ENCODE measurements at regions not wholly inside any gene's neighbourhood (a gene's known extent, or its start where the extent isn't known, plus 50 kb on each side); places are given as distances from the start of the nearest gene placed in this dataset.
"Not testable (repeated sequence)": the region's sequence is repeated elsewhere in the genome, so short reads cannot be mapped to it uniquely, and the experiment has no call there.

DNA sequence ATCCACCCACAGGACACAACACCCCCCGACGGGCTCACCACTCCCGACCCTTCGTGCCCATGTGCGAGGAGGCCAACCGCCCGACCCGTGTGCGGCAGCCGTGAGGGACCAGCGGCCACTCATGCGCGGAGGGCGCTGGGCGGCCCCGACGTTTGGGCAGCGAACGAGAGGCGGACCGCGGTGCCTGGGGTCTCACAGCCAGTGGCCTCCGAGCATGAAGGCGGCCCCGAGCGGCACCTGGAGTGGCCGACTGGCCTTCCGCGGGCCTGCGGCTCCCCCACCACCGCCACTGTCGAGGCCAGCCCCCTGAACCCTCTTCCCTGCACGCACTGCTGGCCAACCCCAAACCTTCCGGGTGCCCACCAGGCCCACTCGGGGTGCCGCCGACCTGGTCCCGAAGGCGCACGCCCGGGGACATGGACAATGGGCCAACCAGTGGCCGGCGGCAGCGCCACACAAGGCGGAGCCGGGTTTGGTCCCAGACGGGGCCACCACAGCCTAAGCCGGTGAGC, 4274.9 kb upstream of the OR11H1 start:
- DNase-seq (ENCODE audit: low read depth) = peak; percentile 0

GRCh38 chr22:11270981-11271380, 4257.0 kb upstream of the OR11H1 start:
- not testable (repeated sequence) for DNase-seq (ENCODE audit: low read depth)

DNA sequence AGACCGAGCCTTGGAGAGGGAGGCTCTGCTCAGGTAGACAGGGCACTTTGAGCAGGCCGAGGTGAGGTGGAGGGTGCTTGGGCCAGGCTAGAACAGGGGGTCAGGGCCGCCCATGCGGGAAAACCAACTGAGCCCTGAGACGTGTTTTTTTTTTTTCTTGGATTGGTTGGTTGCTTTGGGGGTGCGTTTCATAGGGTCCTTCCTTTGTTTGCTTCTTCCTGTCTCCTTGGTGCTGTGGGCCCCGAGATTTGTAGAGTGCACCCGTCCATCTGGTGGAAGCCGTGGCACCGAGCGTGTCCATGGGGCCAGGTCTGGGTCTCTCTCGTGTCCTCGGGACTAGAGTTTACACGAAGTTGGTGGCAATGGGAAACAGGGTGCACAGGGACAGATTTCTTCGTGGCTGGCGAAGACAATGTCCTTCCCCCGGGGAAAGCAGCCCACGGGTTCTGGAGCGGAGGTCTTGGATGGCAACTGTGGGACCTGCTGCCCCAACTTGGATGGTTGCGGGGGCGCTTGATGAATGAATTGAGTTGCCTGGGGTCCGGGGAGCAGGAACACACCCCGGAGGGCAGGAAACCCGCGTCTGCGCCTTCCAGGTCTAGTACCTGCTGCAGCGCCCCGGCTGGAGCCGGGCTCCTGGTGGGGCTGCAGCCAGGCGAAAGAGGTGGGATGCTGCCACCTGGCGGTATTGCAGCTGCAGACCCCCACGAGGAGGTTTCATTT, 4242.7 kb upstream of the OR11H1 start:
- not testable (repeated sequence) for DNase-seq (ENCODE audit: low read depth)

- DNase-seq (ENCODE audit: low read depth) = not testable (repeated sequence)
These were observed 4242.2 kb upstream of the OR11H1 start for GRCh38 chr22:11285839-11286205.

- DNase-seq (ENCODE audit: low read depth) = not testable (repeated sequence)
These were observed 4239.5 kb upstream of the OR11H1 start for GRCh38 chr22:11288246-11289220.

DNA sequence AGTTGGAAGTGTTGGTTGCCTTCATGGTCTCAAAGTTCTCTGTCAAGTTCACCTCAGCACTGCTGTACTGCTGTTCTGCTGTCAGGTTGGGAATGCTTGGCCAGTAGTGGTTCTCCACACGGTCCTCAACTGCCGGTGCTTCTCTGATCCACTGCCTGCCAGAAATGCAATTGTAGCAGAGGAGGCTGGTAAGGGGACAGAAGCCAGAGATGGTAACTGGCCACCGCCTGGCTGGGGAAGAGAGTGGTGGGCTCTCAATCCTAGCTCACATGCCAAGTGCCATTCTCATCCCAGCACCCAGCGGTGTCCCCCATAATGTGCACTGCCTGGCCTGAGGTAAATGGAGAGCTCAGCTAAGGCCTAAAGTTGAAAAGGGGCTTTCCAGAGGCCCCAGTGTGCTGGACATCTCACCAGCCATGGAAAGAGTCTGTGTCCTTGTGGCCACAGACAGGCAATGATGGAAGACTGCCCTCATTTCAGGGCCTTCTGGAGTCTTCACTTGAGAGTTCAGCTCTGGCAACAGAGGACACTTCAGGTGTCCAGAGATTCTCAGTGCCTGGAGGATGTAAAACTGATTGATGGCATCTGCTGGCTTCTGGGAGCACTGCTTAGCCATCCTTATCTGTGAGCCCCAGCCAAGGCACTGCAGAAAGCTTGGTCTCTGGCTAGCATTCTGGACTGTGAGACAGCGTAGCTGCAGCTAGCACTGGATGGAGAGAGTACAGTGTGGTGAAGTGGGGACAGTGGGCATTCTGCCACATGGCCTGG, 4229.7 kb upstream of the OR11H1 start:
- DNase-seq (ENCODE audit: low read depth) = not testable (repeated sequence)

DNA sequence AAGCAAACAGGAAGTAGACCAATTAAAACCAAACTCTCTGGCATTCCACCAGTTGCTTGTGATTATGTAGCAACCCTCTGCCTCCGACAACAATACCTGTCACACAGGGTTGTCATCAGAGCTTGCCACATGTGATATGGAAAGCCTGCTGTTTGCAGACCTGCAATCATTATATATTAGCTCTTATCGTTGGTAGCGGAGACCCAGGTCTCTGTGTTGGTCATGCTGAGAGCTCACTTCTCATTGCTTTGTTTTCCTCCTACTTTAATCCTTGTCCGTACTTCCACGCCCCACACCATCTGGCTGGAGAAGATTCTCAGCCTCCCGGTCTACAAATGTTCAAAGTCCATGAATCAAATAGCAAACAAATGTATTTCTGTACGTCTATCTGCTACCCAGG, 4225.6 kb upstream of the OR11H1 start:
- DNase-seq (ENCODE audit: low read depth) = not testable (repeated sequence)

GRCh38 chr22:11302904-11303303, 4225.1 kb upstream of the OR11H1 start:
- not testable (repeated sequence) for DNase-seq (ENCODE audit: low read depth)

GRCh38 chr22:11305179-11305578, 4222.8 kb upstream of the OR11H1 start:
- DNase-seq (ENCODE audit: low read depth) = not testable (repeated sequence)

DNA sequence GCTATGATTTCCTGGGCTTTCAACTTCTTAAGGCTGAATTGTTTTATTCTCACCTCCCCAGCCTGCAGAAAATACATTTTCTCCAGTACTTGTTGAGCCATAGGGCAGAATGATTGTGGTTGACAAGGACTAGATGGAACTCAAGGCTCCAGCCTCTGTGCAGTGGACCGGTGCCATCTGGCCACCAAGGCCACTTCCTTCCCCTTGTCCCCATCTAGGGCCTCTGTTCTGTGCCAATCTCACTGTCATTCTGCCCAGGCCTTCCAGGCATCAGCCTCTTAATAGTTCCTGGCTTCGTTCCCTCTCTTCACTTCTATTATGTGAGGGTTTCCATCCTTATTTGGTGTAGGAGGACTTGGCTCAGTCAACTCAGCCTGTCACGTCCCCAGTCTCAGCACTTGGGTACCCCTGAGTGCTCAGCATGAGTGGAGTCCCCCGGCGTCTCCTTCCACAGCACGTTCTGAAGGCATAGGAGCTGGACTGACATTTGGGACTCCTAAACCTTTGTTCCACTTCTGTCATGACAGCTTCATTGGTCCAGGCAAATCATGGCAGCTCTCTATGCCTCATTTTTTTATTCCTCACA, 4221.0 kb upstream of the OR11H1 start:
- not testable (repeated sequence) for DNase-seq (ENCODE audit: low read depth)

DNA sequence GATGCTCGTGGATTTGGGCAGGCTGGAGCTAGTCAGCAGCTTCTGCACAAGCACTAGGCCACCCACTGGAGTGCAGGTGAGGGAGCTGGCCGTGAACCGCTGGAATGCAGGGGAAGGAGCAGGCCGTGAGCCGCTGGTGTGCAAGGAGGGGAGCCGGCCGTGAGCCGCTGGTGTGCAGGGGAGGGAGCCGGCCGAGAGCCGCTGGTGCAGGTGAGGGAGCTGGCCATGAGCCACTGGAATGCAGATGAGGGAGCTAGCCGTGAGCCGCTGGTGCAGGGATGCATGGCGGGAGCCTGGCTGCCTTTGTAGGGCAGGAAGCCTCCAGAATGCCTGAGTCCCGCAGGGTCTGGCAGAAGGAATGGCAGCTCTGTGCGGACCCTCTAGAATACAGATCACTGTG, 4220.0 kb upstream of the OR11H1 start:
- DNase-seq (ENCODE audit: low read depth) = no peak

DNA sequence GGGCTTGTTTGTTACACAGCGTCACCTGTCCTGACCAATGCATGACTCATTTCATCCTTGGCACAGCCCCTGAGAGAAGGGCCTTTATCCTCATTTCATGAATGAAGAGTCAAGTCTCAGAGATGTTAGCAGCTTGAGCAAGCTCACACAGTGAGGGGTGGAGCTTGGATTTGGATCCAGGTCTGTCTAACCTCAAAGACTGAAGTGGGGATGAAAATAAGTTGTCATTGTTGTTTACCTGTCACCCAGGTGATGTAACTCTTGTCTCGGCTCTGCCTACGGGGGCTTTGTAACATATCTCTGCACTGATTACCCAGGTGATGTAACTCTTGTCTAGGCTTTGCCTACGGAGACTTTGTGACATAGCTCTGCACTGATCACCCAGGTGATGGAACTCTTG, 4218.2 kb upstream of the OR11H1 start:
- DNase-seq (ENCODE audit: low read depth) = not testable (repeated sequence)

GRCh38 chr22:11310647-11311046, 4217.3 kb upstream of the OR11H1 start:
- DNase-seq (ENCODE audit: low read depth) = not testable (repeated sequence)

GRCh38 chr22:11312640-11313039, 4215.4 kb upstream of the OR11H1 start:
- not testable (repeated sequence) for DNase-seq (ENCODE audit: low read depth)

GRCh38 chr22:11313040-11313759, 4214.8 kb upstream of the OR11H1 start:
- not testable (repeated sequence) for DNase-seq (ENCODE audit: low read depth)

GRCh38 chr22:11318633-11319032, 4209.4 kb upstream of the OR11H1 start:
- not testable (repeated sequence) for DNase-seq (ENCODE audit: low read depth)

DNA sequence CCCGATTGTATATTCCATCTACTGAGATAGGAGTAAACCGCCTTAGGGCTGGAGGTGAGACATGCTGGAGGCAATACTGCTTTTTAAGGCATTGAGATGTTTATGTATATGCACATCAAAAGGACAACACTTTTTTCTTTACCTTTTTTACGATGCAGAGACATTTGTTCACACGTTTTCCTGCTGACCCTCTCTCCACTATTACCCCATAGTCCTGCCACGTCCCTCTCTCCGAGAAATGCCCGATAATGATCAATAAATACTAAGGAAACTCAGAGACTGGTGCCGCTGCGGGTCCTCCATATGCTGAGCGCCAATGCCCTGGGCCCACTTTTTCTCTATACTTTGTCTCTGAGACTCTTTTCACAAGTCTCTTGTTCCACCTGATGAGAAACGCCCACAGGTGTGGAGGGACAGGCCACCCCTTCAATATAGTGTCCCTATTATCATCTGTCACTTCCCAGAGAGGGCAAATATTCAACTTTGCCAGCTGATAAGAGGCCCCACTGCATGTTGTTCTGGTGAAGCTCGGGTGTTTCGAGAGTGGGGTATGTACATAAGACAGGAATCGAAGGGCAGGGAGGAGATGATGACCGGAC, 4203.5 kb upstream of the OR11H1 start:
- DNase-seq (ENCODE audit: low read depth) = not testable (repeated sequence)

GRCh38 chr22:11325767-11326166, 4202.2 kb upstream of the OR11H1 start:
- DNase-seq (ENCODE audit: low read depth) = no peak

GRCh38 chr22:11341387-11342068, 4186.5 kb upstream of the OR11H1 start:
- DNase-seq (ENCODE audit: low read depth) = not testable (repeated sequence)

DNA sequence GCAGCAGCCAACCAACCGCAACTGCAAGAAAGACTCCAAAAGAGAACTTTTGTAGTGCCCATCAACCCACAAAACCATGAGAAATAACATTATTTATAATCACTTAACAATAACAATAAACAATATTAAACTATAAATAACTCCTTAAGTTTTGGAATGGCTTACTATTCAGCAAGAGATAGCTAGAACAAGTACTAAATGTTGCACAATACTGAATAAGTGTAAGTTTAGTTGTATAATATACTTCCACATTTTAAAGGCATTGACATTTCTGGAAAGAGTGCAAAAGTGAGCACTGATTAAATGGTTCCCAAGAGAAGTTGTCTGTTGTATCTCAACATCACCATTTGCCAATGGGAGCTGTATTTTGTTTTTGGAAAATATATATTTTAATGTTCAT, 4176.8 kb upstream of the OR11H1 start:
- not testable (repeated sequence) for DNase-seq (ENCODE audit: low read depth)
